AML-193 (cell line): ENCODE measurements at regions not wholly inside any gene's neighbourhood (a gene's known extent, or its start where the extent isn't known, plus 50 kb on each side); places are given as distances from the start of the nearest gene placed in this dataset.

Experiments
- DNase-seq, 2 experiments: peaks; one replicate each; lab custom pipeline; 2025; lab: John Stamatoyannopoulos, UW

DNA sequence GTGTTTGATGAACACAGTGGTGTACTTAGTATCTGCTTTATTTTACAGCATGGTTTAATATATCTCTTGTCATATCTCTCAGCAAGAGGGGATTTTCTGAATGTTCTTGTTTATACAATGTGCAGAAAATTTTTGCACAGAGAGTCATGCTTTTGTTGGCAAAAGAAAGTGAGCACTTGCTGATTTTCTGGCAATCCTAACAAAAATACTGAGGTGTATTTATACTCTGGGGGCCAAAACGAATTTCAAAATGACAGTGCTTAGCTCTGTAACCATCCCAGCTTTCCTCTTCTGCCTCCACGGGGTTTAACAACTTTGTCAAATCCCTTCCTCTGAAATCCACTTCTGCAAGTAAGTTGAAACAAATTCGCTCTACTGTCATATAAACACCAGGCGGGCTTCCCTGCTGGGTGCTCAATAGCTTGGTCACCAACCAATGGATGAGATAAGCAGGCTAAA is 169.2 kb downstream of the NOC3L start:
- no peak for DNase-seq

- DNase-seq: no peak
Observed at GRCh38 chr10:94194256-94194655, 168.5 kb downstream of the NOC3L start.

DNA sequence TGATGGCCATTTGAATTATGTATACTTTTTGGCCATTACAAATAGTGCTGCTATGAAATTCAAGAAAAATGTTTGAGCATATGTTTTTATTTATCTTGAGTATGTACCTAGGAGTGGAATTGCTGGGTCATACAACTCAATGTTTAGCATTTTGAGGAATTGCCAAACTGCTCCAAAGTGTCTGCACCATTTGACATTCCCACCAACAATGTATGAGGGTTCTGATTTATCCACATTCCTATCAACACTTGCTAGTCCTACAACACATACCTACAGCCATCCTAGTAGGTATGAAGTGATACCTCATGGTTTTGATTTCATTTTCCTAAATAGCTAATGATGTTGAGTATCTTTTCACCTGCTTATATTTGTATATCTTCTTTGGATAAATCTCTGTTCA is 165.5 kb downstream of the NOC3L start:
- DNase-seq: no peak

DNA sequence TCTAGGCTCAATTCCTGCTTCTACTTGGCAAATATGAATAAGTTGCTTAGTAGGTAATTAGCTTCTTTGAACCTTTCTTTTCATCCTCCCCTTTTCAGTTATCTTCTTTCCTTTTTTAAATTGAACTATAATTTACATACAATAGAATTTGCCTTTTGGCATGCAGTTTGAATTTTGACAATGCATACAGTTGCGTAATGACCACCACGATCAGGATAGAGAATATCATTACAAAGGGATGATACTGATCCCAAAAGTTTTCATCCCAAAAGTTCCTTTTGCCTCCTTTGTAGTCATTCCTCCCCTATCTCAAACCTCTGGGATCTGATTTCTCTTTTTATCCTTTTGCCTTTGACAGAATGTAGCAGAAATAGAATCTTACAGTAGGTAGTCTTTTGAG is 164.4 kb downstream of the NOC3L start:
- DNase-seq: no peak

DNA sequence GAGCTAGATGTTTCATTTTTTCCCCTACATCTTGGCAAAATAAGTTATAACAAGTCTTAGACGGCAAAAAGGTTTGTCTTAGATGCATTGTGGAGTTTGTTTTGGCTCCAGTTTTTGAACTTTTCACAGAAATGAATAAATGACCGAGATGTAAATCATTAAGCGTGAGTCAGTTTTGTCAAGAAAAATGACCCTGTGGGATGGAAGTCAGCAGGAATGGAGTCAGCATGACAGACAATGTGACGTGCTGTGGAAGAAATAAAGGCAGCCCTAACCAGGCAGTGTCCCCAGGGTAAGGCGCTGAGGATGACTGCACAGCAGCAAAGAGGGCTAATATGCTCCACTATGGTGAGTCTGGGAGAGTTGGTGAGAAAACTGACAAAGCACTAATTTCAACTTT is 163.2 kb downstream of the NOC3L start:
- DNase-seq: no peak

- DNase-seq: no peak
Observed at GRCh38 chr10:94200146-94200837, 162.4 kb downstream of the NOC3L start.

GRCh38 chr10:94205396-94205831 is 157.3 kb downstream of the NOC3L start:
- DNase-seq: no peak

DNA sequence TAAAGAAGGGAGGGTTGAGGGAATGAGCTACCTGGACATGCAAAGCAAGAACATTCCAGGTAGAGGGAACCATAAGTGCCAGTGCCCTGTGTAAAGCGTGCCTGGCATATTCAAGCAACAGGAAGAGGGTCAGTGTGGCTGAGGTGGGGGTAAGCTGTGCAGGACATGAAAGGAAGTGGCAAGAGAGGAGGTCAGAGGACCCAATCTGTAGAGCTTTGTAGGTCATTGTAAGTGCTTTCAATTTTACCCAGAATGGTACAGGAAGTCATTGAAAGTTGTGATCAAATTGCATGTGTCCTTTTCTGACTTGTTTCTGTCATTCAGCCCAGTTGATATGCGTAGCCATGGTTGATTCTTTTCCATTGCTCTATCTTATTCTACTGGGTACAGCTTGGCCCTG is 156.6 kb downstream of the NOC3L start:
- no peak for DNase-seq

- no peak for DNase-seq
Observed at GRCh38 chr10:94208315-94208714, 154.4 kb downstream of the NOC3L start.

- no peak for DNase-seq
Observed at GRCh38 chr10:94210440-94211168, 152.1 kb downstream of the NOC3L start.

- DNase-seq: no peak
Observed at GRCh38 chr10:94211169-94211510, 151.6 kb downstream of the NOC3L start.

- no peak for DNase-seq
Observed at GRCh38 chr10:94213001-94213530, 149.7 kb downstream of the NOC3L start.

DNA sequence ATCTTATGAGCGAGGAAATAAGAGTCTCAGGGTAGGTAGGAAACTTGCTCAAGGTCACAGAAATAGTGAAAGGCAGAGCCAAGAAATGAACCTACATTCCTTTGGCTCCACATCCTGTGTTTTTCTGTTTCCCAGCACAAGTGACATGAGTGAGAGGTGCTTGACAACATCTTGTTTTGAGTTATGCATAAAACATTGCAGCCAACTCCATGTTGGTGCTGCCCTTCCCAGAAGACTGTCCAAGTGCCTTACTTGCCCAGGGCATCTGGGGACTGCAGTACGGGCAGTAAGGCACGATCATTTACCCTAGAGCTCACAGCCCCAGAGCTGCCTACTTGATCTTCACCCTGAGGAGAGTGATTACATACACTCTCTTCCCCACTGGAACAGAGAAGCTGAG is 148.8 kb downstream of the NOC3L start:
- no peak for DNase-seq

- no peak for DNase-seq
Observed at GRCh38 chr10:94214481-94214893, 148.3 kb downstream of the NOC3L start.

- no peak for DNase-seq
Observed at GRCh38 chr10:94216201-94216600, 146.5 kb downstream of the NOC3L start.

GRCh38 chr10:94217411-94217810 is 145.3 kb downstream of the NOC3L start:
- DNase-seq: no peak

- no peak for DNase-seq
Observed at GRCh38 chr10:94218493-94219183, 144.1 kb downstream of the NOC3L start.

- no peak for DNase-seq
Observed at GRCh38 chr10:94219829-94220228, 142.9 kb downstream of the NOC3L start.

DNA sequence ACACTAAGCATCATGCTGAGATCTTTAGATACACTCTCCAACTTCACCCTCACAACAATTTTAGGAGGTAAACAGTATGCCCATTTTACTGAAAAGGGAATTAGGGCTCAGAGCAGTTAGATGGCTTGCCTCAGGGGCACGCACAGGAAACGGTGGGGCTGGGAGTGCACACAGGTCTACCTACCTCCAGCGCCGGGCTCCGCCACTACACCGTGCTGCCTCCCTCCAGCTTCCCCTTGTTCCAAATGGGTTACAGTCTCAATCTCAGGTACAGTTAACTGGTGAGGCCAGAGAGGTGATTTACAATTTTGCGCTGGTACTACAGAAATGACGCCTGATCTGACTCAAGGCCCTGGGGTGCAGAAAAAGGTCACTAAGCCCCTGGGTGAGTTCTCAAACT is 142.0 kb downstream of the NOC3L start:
- no peak for DNase-seq

- DNase-seq: no peak
Observed at GRCh38 chr10:94223702-94224370, 138.9 kb downstream of the NOC3L start.

DNA sequence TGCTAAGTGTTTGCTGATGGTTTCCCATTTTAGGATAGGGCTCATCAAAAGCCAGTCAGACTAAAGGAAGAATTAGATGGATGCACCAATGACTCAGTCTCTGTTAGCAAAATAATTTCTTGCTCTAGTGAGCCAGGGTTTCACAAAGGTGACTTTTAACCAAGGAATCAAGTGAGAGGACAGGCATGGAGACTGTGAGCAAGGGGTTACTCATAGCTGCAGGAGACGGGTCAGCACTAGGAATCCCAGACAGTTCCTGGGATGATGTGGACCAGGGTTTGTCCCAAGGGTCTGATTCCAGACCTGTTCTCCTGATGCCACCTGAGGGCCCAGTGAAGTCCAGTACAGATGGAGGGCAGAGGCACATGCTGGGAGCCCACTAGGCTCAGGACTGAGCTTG is 138.1 kb downstream of the NOC3L start:
- no peak for DNase-seq

DNA sequence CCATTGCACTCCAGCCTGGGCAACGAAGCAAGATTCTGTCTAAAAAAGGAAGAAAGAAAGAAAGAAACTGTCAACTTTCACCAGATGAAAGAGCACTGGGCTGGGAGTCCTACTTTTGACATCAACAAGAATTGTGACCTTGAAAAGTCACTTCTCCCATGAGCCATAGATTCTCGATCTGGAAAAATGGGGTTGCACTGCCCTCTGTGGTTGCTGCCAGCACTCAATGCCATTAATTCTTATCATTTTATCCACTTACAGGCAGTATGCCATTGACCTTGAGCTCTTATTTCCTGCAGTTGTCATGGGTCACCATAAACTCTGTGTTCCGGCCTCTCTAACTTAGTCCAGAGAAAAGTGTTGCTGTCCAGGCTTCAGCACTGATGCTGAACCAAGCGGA is 137.2 kb downstream of the NOC3L start:
- DNase-seq: no peak
